ENCODE measurements at regions not wholly inside any gene's neighbourhood (a gene's known extent, or its start where the extent isn't known, plus 50 kb on each side); places are given as distances from the start of the nearest gene placed in this dataset.

DNA sequence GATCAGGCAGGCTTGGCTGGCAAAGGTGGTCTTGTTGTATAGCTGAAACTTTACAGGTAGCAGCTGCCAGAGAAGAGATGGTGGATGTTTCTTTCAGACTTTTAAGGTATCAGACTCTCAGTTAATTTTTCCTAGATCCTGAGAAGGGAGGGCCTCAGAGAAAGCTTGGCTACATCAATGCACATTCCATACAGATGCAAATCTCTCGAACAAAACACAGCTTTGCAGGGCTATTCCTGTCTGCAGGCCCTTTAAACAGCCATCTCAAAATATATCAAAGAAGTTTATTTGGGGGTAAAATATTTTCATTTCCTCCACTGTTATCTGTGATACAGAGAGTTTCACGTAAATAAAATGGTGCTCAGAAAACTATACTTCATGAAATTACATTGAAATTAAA is 1584.4 kb downstream of the EFNA5 start:
- no peaks in the 10 kb centered on the region for H3K36me3 ChIP-seq (ENCODE audit: control insufficient read depth, insufficient read depth, low read length)
- H3K27me3 ChIP-seq (ENCODE audit: control insufficient read depth, insufficient read depth, low read length) = no peaks in the 10 kb centered on the region
- no peak for DNase-seq (ENCODE audit: low read depth)
- TF ChIP-seq, protein P1, sequence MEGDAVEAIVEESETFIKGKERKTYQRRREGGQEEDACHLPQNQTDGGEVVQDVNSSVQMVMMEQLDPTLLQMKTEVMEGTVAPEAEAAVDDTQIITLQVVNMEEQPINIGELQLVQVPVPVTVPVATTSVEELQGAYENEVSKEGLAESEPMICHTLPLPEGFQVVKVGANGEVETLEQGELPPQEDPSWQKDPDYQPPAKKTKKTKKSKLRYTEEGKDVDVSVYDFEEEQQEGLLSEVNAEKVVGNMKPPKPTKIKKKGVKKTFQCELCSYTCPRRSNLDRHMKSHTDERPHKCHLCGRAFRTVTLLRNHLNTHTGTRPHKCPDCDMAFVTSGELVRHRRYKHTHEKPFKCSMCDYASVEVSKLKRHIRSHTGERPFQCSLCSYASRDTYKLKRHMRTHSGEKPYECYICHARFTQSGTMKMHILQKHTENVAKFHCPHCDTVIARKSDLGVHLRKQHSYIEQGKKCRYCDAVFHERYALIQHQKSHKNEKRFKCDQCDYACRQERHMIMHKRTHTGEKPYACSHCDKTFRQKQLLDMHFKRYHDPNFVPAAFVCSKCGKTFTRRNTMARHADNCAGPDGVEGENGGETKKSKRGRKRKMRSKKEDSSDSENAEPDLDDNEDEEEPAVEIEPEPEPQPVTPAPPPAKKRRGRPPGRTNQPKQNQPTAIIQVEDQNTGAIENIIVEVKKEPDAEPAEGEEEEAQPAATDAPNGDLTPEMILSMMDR (IDR thresholded peaks at IDR 0.05; ENCODE audit: insufficient read depth, low read length, poor library complexity, severe bottlenecking) = no peak
- H3K4me3 ChIP-seq (ENCODE audit: low read depth, low read length) = no peak overlapping the region

- Histone ChIP-seq H3K4me3 (ENCODE audit: low read depth, low read length) (no peak overlapping the region), H3K36me3 (ENCODE audit: control insufficient read depth, insufficient read depth, low read length) (no peaks in the 10 kb centered on the region), H3K27me3 (ENCODE audit: control insufficient read depth, insufficient read depth, low read length) (no peaks in the 10 kb centered on the region)
- TF ChIP-seq, protein P1 (IDR thresholded peaks at IDR 0.05; ENCODE audit: insufficient read depth, low read length, poor library complexity, severe bottlenecking) = no peak
- no peak for DNase-seq (ENCODE audit: low read depth)
Measured at GRCh38 chr5:106085556-106085955, 1585.2 kb downstream of the EFNA5 start.

- Histone ChIP-seq H3K36me3 (ENCODE audit: control insufficient read depth, insufficient read depth, low read length) (no peaks in the 10 kb centered on the region), H3K27me3 (ENCODE audit: control insufficient read depth, insufficient read depth, low read length) (no peaks in the 10 kb centered on the region), H3K4me3 (ENCODE audit: low read depth, low read length) (no peak overlapping the region)
- TF ChIP-seq, protein P1 (IDR thresholded peaks at IDR 0.05; ENCODE audit: insufficient read depth, low read length, poor library complexity, severe bottlenecking) = no peak
- DNase-seq (ENCODE audit: low read depth) = no peak
Measured at GRCh38 chr5:106085136-106085535, 1585.6 kb downstream of the EFNA5 start.

DNA sequence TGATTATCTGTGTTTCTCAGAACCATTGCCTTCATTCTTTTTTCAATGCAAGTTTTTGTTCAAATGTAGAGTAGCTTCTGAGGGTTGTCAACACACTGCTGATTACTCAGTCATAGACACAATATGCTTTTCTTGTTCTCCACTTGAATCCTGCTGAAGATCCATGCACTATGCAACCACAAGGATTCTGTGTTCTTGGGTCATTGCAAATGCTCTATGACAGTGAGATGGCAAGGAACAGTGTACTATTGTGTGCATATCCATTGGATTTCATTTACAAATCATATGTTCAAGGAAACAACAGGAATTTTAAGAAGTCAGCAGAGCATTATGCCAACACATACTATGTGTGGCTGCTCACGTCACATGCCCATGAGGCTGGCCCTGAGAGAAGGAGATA is 1590.2 kb downstream of the EFNA5 start:
- no peak for DNase-seq (ENCODE audit: low read depth)
- H3K27me3 ChIP-seq (ENCODE audit: control insufficient read depth, insufficient read depth, low read length) = no peaks in the 10 kb centered on the region
- no peak overlapping the region for H3K4me3 ChIP-seq (ENCODE audit: low read depth, low read length)
- TF ChIP-seq, protein P1 (IDR thresholded peaks at IDR 0.05; ENCODE audit: insufficient read depth, low read length, poor library complexity, severe bottlenecking) = no peak
- H3K36me3 ChIP-seq (ENCODE audit: control insufficient read depth, insufficient read depth, low read length) = no peaks in the 10 kb centered on the region

- no peak for DNase-seq (ENCODE audit: low read depth)
- no peaks in the 10 kb centered on the region for H3K36me3 ChIP-seq (ENCODE audit: control insufficient read depth, insufficient read depth, low read length)
- no peaks in the 10 kb centered on the region for H3K27me3 ChIP-seq (ENCODE audit: control insufficient read depth, insufficient read depth, low read length)
- H3K4me3 ChIP-seq (ENCODE audit: low read depth, low read length) = no peak overlapping the region
- TF ChIP-seq, protein P1 (IDR thresholded peaks at IDR 0.05; ENCODE audit: insufficient read depth, low read length, poor library complexity, severe bottlenecking) = no peak
Measured at GRCh38 chr5:106076655-106077054, 1594.1 kb downstream of the EFNA5 start.

DNA sequence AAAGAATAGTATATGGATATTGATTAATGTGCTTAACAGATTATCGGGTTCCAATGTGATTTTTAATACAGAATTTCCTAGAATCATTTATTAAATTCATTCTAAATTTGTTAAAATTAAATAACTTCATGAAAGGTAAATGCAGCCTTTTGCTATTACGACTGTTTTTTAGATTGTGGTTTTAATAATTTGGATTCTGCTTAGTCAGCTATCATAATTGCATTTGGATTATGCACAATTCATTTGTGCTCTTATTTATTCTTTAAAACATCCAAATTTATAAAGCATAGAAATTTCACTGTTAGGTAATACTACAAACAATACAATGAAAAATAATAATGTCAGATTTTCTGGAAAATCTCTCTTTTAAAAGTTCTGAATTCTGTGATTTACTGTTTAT is 1598.5 kb downstream of the EFNA5 start:
- DNase-seq (ENCODE audit: low read depth) = no peak
- H3K27me3 ChIP-seq (ENCODE audit: control insufficient read depth, insufficient read depth, low read length) = no peaks in the 10 kb centered on the region
- TF ChIP-seq, protein P1 (IDR thresholded peaks at IDR 0.05; ENCODE audit: insufficient read depth, low read length, poor library complexity, severe bottlenecking) = no peak
- H3K36me3 ChIP-seq (ENCODE audit: control insufficient read depth, insufficient read depth, low read length) = no peaks in the 10 kb centered on the region
- H3K4me3 ChIP-seq (ENCODE audit: low read depth, low read length) = no peak overlapping the region
